BE2C (cell line): ENCODE measurements at regions not wholly inside any gene's neighbourhood (a gene's known extent, or its start where the extent isn't known, plus 50 kb on each side); places are given as distances from the start of the nearest gene placed in this dataset.

Experiments
- DNase-seq: peaks from one replicate; pipeline ENCODE4 v3.0.0-alpha.2; 2020
- H3K27me3 ChIP-seq: fragments of 250-450 bp; sonication (Bioruptor Pico); 2 replicates; pipeline ENCODE4 v1.5.1; 2020; ENCODE audit warnings: mild to moderate bottlenecking
- H3K36me3 ChIP-seq: fragments of 250-450 bp; sonication (Bioruptor Pico); 2 replicates; pipeline ENCODE4 v1.5.1; 2020; ENCODE audit warnings: mild to moderate bottlenecking
- H3K4me1 ChIP-seq: fragments of 250-450 bp; sonication (Bioruptor Pico); 2 replicates; pipeline ENCODE4 v1.5.1; 2020
- H3K4me3 ChIP-seq: 2 replicates; pipeline ENCODE4 v1.5.1; 2011; ENCODE audit warnings: low read depth, low read length
- H3K9me3 ChIP-seq: fragments of 250-450 bp; sonication (Bioruptor Pico); 2 replicates; pipeline ENCODE4 v1.5.1; 2020
- CTCF ChIP-seq: IDR thresholded peaks from 2 replicates; pipeline ENCODE4 v1.5.1; 2012; ENCODE audit warnings: mild to moderate bottlenecking, low read depth, low read length

- Histone ChIP-seq H3K27me3 (no peaks in the 10 kb centered on the region), H3K4me3 (no peak overlapping the region), H3K36me3 (no peaks in the 10 kb centered on the region), H3K4me1 (peaks cover 6% of the 10 kb centered on the region), H3K9me3 (no peaks in the 10 kb centered on the region)
- DNase-seq, result no peak
- no peak for TF ChIP-seq CTCF
Observed at GRCh38 chr12:114952573-114953271, 268.7 kb upstream of the TBX3 start.

DNA sequence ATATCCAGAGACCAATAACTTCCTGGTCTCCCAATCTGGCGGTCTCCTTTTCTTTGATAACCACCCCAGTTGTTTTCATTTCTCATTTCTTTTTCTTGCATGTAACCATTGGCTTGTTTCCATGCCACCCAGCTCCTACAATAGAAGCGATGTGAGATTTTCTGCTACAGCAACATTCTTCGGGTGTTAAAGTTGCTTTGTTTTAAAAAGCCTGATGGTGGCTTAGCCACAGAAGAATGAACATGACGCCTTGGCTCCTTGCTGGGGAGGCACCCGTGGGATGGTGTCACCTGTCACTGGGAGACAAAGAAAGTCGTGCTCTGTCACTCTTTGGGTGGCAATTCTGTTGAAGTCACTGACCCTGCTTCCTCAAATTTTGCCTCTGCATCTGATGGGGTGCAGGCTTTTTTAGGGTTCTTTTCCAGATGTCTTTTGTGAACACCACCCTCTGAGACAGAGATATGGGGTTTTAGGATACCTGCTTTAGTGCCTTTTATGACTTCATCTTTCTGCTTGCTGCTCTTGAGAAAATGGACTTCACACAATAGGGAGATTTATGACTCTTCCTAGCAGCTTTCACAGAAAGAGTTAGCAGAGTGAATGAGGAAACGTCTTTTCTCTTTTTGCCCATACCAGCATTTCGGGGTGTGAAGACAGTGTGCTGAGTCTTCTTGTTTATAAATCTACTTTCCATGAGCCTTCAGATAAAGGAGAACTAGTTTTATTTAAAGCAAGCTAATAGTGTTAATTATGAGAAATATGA lies 265.3 kb upstream of the TBX3 start:
- no peak for DNase-seq
- TF ChIP-seq CTCF, result no peak
- Histone ChIP-seq H3K27me3 (no peaks in the 10 kb centered on the region), H3K4me1 (no peaks in the 10 kb centered on the region), H3K36me3 (no peaks in the 10 kb centered on the region), H3K9me3 (no peaks in the 10 kb centered on the region), H3K4me3 (no peak overlapping the region)

- no peak for DNase-seq
- no peaks in the 10 kb centered on the region for H3K9me3 ChIP-seq
- no peak for TF ChIP-seq CTCF
- no peaks in the 10 kb centered on the region for H3K4me1 ChIP-seq
- no peaks in the 10 kb centered on the region for H3K27me3 ChIP-seq
- H3K36me3 ChIP-seq, result no peaks in the 10 kb centered on the region
- H3K4me3 ChIP-seq, result no peak overlapping the region
Observed at GRCh38 chr12:114945351-114945750, 261.4 kb upstream of the TBX3 start.

GRCh38 chr12:114944736-114945135 lies 260.8 kb upstream of the TBX3 start:
- Histone ChIP-seq H3K4me1 (no peaks in the 10 kb centered on the region), H3K9me3 (no peaks in the 10 kb centered on the region), H3K4me3 (no peak overlapping the region), H3K36me3 (no peaks in the 10 kb centered on the region), H3K27me3 (no peaks in the 10 kb centered on the region)
- no peak for DNase-seq
- no peak for TF ChIP-seq CTCF

DNA sequence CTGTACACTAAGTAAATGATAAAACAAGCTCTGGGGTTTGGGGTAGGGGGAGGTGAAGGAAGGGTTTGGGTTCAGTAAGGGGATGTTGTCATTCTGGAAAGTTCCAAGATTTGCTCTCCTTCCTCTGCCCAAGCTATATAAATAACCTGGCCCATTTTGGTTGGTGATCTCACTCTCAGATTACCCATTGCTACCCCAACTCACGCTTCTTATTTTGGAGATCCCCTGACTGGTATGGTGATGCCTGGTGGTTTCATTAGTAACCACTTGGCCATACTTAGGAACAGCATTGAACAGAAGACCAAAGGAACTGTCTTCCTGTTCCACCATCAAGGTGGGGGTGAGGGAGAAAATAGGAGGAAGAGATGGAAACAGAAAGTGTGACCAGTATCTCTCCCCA lies 259.6 kb upstream of the TBX3 start:
- Histone ChIP-seq H3K4me1 (no peaks in the 10 kb centered on the region), H3K36me3 (no peaks in the 10 kb centered on the region), H3K27me3 (no peaks in the 10 kb centered on the region), H3K9me3 (no peaks in the 10 kb centered on the region), H3K4me3 (no peak overlapping the region)
- TF ChIP-seq CTCF, result no peak
- DNase-seq, result no peak
